Stimulated activated CD8-positive, alpha-beta memory T cell treated with anti-CD3 and anti-CD28 coated beads, Interleukin-2, amount 100 ng/mL, for 1 hour (primary cell): ENCODE measurements at regions not wholly inside any gene's neighbourhood (a gene's known extent, or its start where the extent isn't known, plus 50 kb on each side); places are given as distances from the start of the nearest gene placed in this dataset.

Source experiments
- DNase-seq, 2 donors: peaks; one replicate each; pipeline ENCODE4 v3.0.0-alpha.2; 2020; ENCODE audit warnings: low read depth in 2 of 2

- DNase-seq = no peak
Measured at GRCh38 chr15:46242935-46243334, 608.1 kb downstream of the SQOR start.

- DNase-seq = no peak
Measured at GRCh38 chr15:46251903-46252302, 617.1 kb downstream of the SQOR start.

GRCh38 chr15:46258056-46258455, 623.2 kb downstream of the SQOR start:
- DNase-seq = no peak

DNA sequence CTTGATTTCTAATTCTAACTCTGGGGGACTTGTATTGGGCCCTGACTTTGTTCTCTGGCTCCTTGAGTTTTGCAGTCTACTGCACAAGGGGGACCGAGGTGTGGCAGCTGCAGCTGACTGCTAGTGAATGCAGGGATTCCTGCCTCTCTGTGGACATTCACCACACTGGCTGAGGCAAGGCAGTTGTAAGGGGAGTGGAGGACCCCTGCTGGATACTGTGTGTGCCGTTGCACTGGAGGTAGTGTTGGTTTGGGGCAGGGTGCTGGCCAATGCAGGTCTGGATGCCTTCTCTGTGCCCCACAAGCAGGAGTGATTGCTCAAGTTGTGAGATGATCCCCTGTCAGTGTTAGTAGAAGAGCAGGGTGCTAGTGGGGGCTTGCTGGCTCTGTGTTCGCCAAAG, 626.1 kb downstream of the SQOR start:
- no peak for DNase-seq

- DNase-seq = no peak
Measured at GRCh38 chr15:46265664-46266347, 631.0 kb downstream of the SQOR start.

DNA sequence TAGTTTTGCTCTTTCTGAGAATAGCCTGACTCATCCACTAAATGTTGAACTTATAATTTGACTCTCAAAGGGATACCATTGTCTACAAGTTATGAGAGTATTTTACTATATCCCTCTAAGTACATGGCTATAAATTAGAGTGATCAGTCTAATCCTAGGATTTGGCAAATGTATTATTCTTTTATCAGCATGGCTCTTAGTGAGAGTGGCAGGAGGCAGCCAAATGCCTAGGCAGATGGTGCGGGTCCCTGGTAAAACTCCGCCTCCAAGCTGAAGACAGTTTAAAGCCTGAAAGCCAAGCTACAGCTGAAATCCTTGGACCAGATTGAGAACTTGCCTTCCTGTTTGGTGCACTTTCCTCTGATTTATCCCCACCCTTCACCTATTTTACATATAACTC, 631.8 kb downstream of the SQOR start:
- DNase-seq = no peak

DNA sequence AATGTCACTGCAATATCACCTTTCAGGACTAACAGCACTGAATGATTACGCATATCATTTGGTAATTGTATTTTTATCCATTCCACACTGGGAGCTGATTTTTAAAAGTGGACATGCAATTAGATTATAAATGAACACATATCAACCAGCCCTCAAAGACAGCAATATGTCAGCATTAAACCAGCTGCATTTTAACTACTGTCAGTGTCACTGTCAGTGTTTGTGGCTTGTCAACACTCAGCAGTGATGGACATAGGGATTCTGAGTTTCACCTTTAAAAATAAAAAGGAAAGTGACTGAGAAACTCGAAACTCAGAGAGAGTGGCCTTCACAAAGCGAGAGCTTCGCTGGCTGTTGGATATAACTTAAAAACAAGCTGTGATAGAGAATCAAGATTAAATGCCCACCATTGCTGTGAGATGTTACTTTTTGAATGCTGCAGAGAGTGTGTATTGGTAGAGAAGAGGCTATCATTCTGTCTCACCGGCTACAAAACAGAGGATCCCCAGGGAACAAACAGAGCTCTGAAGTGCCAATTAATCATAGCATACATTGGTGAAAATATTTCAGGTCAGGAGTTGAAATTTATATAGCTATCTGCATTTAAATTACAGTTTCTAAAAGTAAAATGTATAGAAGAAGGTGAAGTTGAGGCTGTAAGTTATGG, 635.8 kb downstream of the SQOR start:
- DNase-seq = no peak

- DNase-seq = no peak
Measured at GRCh38 chr15:46275701-46276100, 640.9 kb downstream of the SQOR start.

- DNase-seq = no peak
Measured at GRCh38 chr15:46277451-46277850, 642.6 kb downstream of the SQOR start.

DNA sequence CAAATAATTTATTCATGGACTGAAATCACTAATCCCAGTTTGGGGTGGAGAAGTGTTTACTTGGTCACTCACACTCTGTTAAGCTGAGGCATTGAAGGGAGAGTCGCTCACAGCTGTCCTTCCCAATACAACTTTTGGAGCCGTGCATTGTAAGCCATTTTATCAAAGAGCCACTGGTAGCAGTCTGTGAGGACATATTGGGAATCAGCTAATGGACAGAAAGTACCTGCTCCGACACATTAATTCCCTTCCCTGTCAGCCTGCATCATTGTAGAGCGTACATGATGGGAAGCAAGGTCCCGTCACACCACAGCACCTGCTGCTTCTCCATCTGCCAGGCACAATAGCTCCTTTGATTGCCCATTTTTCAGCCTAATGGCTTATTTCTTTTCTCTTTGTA, 643.2 kb downstream of the SQOR start:
- no peak for DNase-seq

DNA sequence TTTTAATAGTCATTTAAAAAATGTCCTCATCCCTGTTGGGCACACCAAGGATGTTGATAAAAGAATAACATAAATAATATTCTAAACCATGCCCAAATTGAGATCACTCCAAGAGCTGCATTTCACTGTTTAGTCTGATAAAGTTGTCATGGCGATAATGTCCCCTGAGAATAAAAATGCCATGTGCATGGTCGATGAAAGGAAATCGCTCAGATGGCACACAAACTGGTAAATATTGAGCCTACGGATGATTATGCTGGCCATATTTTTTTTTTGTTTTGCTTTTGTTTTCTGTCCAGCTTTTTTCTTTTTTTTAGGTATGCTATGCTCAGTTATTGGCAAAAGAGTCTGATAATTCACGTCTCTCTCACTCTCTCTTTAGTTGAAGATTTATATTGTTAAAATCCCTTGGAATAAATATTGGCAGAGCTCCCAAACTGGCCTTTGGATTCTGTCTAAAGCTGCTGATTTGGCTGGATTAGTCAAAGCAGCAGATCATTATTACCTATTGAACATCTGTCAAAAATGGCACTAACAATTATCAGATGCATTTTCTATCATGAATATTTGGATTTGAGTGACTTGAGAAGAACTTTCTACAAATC, 643.8 kb downstream of the SQOR start:
- no peak for DNase-seq

DNA sequence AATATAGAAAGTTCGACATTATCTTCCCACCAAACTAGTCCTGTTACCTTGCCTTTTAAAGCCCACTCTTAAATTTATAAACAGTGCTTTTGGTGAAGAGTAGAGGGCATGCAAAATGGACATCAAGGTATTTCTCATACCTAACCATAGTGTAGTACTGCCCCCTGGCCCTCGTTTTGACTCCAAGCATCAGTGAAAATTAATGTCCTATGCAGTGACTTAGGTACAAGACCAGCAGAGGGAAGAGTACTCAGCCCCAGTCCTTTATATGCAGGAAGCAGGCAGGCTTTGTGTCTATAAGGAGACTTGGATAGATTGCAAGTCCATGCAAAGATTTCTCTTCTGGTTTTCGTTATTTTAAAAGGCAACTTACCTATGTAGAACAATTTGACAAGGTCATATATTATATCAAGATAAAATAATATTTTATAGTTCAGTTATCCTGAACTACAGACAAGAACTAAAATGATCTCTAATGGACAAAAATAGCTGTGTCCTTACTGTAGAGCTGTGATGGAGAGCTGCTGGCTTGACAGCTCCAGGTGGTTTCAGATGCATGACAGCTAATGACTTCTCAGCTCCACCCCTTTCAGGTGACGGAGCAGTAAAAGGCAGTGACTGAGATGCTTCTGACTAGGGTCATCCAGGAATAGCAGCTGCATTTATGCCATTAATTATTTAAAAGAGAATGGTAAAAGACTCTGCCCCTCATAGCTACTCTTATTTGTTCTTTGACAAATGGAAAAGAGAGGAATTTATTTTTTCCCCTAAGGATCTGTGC, 646.1 kb downstream of the SQOR start:
- DNase-seq = no peak

GRCh38 chr15:46293550-46293949, 658.7 kb downstream of the SQOR start:
- DNase-seq = no peak

GRCh38 chr15:46296002-46296401, 661.2 kb downstream of the SQOR start:
- DNase-seq = no peak

GRCh38 chr15:46296797-46297196, 662.0 kb downstream of the SQOR start:
- DNase-seq = no peak

- no peak for DNase-seq
Measured at GRCh38 chr15:46297766-46298165, 662.9 kb downstream of the SQOR start.

- DNase-seq = no peak
Measured at GRCh38 chr15:46300716-46301115, 665.9 kb downstream of the SQOR start.

- DNase-seq = no peak
Measured at GRCh38 chr15:46301291-46301690, 666.5 kb downstream of the SQOR start.

GRCh38 chr15:46301826-46302225, 667.0 kb downstream of the SQOR start:
- DNase-seq = no peak

DNA sequence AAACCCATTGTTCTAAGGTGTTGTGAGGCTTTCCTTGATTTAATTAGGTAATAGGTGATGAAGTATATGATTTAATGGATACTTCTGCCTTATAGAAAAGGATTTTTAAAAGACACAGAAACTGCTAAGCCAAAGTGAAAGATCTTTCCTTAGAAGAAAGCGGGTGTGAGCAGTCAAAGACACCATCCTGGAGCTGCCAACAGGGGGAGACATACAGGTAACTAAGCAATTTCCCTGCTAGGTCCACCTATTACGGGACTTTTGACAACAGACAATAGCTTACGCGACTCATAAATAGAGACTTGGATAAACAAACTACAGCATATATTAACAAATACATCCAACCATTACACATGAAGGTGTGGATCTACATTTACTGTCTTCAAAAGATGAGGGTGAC, 669.5 kb downstream of the SQOR start:
- no peak for DNase-seq

DNA sequence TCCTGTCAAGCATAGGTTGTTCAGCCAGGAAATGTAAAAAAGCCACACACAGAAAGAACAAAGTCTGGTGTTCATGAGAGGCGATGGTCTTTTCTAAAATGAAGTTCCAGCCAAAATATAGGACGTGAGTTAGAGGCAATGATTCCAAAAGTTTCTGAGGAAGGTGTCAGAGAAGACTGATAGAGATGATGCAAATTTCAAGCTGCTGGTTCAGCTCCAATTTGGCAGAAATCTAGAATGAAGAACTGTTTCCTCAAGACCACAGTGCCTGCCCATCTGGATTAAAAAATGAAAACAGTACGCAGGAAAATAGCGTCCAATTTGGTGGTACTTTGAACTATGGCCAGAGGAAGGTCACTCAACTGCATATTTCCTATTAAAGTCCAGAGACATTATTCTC, 672.9 kb downstream of the SQOR start:
- DNase-seq = no peak

DNA sequence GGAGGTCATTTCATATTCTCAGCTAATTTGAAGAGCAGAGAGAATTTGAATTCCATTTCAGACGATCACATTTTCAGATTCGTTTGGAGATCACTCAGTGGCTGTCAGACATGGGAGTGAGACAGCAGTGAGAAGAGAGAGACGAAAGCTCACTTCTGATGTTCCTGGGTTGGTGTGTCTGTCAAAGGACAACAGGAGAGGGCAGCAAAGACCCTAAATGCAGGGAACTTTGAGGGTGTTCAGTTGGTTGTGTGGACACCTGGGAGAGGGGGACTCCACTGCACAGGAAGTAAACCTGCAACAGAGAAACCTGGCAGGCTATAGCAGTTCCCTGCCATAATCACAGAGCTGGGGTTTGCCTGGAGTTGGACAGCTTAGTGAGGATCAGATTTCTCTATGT, 675.1 kb downstream of the SQOR start:
- DNase-seq = no peak
